NB4 (cell line): ENCODE measurements at regions not wholly inside any gene's neighbourhood (a gene's known extent, or its start where the extent isn't known, plus 50 kb on each side); places are given as distances from the start of the nearest gene placed in this dataset.
A peak's percentile ranks its signal among the peaks of the same experiment; 100 is the strongest.

Experiments
- DNase-seq: peaks from one replicate; pipeline ENCODE4 v3.0.0; 2010; ENCODE audit warnings: low read depth
- H3K4me3 ChIP-seq: one replicate; pipeline ENCODE4 v1.5.1; 2011; ENCODE audit warnings: mild to moderate bottlenecking, low read depth, low read length, moderate library complexity
- CTCF ChIP-seq: IDR thresholded peaks from one replicate; pipeline ENCODE4 v1.5.1; 2012; ENCODE audit warnings: low read depth, low read length
- MAX ChIP-seq: IDR thresholded peaks from 2 replicates; pipeline ENCODE4 v1.6.1; 2011; ENCODE audit warnings: low read depth, low read length
- MYC ChIP-seq: IDR thresholded peaks from 2 replicates; pipeline ENCODE4 v1.6.1; 2011; ENCODE audit warnings: low read depth, low read length
- POLR2A ChIP-seq: IDR thresholded peaks from 2 replicates; pipeline ENCODE4 v1.6.1; 2011; ENCODE audit warnings: mild to moderate bottlenecking; ENCODE audit not compliant: insufficient read length; ENCODE audit errors: extremely low read depth

GRCh38 chrX:13128104-13128503, 83.7 kb upstream of the FAM9C start:
- TF ChIP-seq MYC (no peak), CTCF (no peak), MAX (no peak), POLR2A (no peak)

GRCh38 chrX:13126775-13127174, 82.4 kb upstream of the FAM9C start:
- no peak overlapping the region for H3K4me3 ChIP-seq
- TF ChIP-seq MAX (no peak), CTCF (no peak), POLR2A (no peak), MYC (no peak)
- no peak for DNase-seq

More at GRCh38 chrX:13128104-13128503, 83.7 kb upstream of the FAM9C start:
- peak; percentile 69 for DNase-seq
- H3K4me3 ChIP-seq = no peak overlapping the region

- no peak overlapping the region for H3K4me3 ChIP-seq
- TF ChIP-seq POLR2A = no peak
- no peak for TF ChIP-seq MYC
- TF ChIP-seq MAX = no peak
- TF ChIP-seq CTCF = no peak
- DNase-seq = no peak
Observed at GRCh38 chrX:13125188-13125587, 80.8 kb upstream of the FAM9C start.

GRCh38 chrX:13123857-13124345, 79.5 kb upstream of the FAM9C start:
- no peak for DNase-seq
- no peak overlapping the region for H3K4me3 ChIP-seq
- TF ChIP-seq MAX (no peak), POLR2A (no peak), CTCF (no peak), MYC (no peak)

GRCh38 chrX:13123247-13123856, 78.9 kb upstream of the FAM9C start:
- no peak for DNase-seq
- TF ChIP-seq MYC (no peak), MAX (no peak), CTCF (no peak), POLR2A (no peak)
- H3K4me3 ChIP-seq = no peak overlapping the region
